ENCODE measurements at regions not wholly inside any gene's neighbourhood (a gene's known extent, or its start where the extent isn't known, plus 50 kb on each side); places are given as distances from the start of the nearest gene placed in this dataset.

DNA sequence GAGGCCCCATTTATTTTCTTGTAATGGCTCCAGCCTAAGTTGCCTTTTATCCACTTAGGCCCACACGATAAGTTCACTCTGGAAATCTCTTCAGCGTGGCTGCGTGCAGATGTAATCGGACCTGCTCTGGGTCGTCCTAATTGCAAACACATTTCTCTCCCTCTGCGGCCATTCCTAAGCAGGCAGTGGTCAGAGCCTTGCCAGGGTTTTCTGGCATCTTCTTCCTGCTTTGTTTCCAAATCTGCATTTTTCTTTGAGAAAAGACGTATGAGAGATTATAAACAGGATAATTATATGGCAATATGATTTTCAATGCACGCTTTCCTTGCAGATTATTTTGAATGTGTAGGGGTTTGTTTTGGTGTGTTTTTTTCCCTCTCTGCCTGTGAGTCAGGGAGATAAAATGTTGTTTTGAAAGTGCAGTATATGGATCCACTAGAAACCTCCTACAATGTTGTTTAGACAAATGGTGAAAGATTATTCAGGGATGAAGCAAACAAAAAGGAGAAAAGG, 239.4 kb upstream of the TANK start:
- H3K4me3 ChIP-seq (ENCODE audit: low read depth, low read length) = no peak overlapping the region
- no peak for DNase-seq (ENCODE audit: low read depth)
- TF ChIP-seq CTCF (conservative IDR thresholded peaks at IDR 0.05; ENCODE audit: low read depth, low read length) = no peak

DNA sequence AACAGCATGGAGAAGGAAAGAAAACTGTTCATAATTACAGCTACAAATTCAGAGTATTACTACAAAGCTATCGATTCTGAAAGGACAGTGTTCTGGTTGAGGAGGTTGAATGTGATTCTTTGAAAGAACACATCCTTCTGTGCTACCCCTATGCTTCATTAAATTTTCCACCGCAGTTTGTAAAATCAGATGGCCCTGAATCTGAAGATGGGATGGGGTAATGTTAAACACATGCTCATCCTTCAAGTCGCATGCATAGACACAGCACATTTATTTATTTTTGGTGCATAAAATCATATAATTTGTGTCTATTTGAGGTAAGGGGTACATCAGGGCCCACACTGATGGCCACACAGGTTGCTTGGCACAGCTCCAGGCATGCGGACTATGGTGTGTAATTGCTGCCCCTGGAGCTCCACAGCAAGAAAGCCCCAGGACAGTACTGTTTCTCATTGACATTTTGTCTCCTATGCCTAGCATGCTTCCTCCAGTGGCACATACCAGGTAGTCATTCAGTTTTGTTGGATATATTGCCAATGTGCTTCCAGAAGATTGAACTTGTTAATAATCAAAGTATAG, 238.8 kb upstream of the TANK start:
- H3K4me3 ChIP-seq (ENCODE audit: low read depth, low read length) = no peak overlapping the region
- no peak for DNase-seq (ENCODE audit: low read depth)
- no peak for TF ChIP-seq CTCF (conservative IDR thresholded peaks at IDR 0.05; ENCODE audit: low read depth, low read length)

DNA sequence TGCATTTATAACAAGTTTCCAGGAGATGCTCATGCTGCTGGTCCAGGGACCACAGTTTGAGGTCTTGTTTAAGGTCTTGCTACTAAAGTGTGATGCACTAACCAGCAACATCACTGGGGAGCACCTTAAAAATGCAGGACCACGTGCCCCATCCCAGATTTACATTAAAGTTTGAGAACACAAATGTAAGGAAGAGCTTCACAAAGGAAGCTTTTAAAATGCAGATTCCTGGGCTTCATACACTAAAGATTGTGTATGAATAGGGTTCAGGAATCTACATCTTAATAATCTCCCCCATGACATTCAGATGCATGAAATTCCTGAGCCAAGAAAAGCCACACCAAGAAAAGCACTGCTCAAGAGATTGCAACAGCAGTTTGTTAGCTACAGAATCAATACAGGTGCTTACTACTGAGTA, 235.3 kb upstream of the TANK start:
- no peak overlapping the region for H3K4me3 ChIP-seq (ENCODE audit: low read depth, low read length)
- TF ChIP-seq CTCF (conservative IDR thresholded peaks at IDR 0.05; ENCODE audit: low read depth, low read length) = no peak
- no peak for DNase-seq (ENCODE audit: low read depth)

- no peak for TF ChIP-seq CTCF (conservative IDR thresholded peaks at IDR 0.05; ENCODE audit: low read depth, low read length)
- DNase-seq (ENCODE audit: low read depth) = no peak
These were observed 234.3 kb upstream of the TANK start for GRCh38 chr2:160925956-160926355.

DNA sequence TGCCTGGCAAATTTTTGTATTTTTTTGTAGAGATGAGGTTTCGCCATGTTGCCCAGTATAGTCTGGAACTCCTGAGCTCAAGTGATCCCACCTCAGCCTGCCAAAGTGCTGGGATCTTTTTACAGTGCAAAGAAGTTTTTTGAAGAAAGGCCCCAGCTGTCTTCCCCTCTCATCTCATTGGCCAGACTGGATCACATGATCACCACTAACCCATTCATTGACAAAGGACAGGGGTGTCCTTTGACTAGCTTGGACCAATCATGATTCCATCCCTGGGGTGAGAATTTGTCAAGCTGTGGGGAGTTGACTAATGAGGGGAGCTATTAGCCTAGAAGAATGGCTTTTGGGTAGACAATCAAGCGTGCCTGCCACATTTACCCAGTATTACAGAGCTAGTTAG, 232.9 kb upstream of the TANK start:
- no peak overlapping the region for H3K4me3 ChIP-seq (ENCODE audit: low read depth, low read length)

More at GRCh38 chr2:160925956-160926355, 234.3 kb upstream of the TANK start:
- H3K4me3 ChIP-seq (ENCODE audit: low read depth, low read length) = no peak overlapping the region

DNA sequence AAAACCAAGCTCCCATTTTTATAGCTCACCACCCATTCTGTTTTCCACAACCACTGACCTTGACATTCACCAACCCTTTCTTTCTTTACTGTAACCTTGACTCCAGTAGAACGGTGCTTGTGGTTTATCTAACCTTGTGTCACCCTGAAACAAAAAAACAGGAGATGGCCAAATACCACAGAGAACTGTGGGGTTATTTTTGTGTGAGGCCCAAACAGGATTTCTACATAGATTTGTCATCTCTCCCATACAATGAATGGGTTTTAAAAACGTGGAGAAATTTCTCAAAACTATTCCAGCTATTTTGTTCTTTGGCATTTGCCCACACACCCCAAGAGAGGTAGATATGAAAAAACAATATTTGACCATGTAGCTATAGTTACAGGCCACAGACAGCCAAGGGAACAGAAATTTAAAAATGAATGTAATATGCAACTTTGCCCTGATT, 231.3 kb upstream of the TANK start:
- TF ChIP-seq CTCF (conservative IDR thresholded peaks at IDR 0.05; ENCODE audit: low read depth, low read length) = no peak
- H3K4me3 ChIP-seq (ENCODE audit: low read depth, low read length) = no peak overlapping the region
- no peak for DNase-seq (ENCODE audit: low read depth)

More for the DNA sequence above, 232.9 kb upstream of the TANK start:
- no peak for TF ChIP-seq CTCF (conservative IDR thresholded peaks at IDR 0.05; ENCODE audit: low read depth, low read length)
- no peak for DNase-seq (ENCODE audit: low read depth)

- H3K4me3 ChIP-seq (ENCODE audit: low read depth, low read length) = no peak overlapping the region
- no peak for DNase-seq (ENCODE audit: low read depth)
- TF ChIP-seq CTCF (conservative IDR thresholded peaks at IDR 0.05; ENCODE audit: low read depth, low read length) = no peak
These were observed 228.7 kb upstream of the TANK start for GRCh38 chr2:160931531-160931930.

Measured in epithelial cell of proximal tubule (primary cell).